Testis (tissue), 2 donors: ENCODE measurements at regions not wholly inside any gene's neighbourhood (a gene's known extent, or its start where the extent isn't known, plus 50 kb on each side); places are given as distances from the start of the nearest gene placed in this dataset.

Experiments
- POLR2A ChIP-seq: fragments of 450-650 bp; IDR thresholded peaks from one replicate; pipeline ENCODE4 v1.6.1; 2017; ENCODE audit warnings: antibody characterized with exemption, mild to moderate bottlenecking, moderate library complexity
- TF ChIP-seq, protein P1 (sequence below), 3 experiments: fragments of 450-650 bp in 2 of 3; fragments of 200-600 bp in 1 of 3; sonication (generic) in 1 of 3; IDR thresholded peaks; one replicate each; pipeline ENCODE4 v1.5.1; 2016 to 2019; ENCODE audit warnings: antibody characterized with exemption in 3 of 3, mild to moderate bottlenecking in 2 of 3, moderate library complexity in 1 of 3

DNA sequence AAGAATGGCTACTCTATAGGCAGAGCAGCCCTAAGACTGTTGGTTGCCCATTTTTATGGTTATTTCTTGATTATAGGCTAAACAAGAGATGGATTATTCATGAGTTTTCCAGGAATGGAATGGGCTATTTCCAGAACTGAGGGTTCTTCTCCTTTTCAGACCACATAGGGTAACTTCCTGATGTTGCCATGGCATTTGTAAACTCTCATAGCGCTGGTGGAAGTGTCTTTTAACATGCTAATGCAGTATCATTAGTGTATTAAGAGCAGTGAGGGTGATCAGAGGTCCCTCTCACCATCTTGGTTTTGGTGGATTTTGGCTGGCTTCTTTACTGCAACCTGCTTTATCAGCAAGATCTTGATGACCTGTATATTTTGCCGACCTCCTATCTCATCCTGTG is 904.6 kb upstream of the FBXO33 start:
- TF ChIP-seq, protein P1, sequence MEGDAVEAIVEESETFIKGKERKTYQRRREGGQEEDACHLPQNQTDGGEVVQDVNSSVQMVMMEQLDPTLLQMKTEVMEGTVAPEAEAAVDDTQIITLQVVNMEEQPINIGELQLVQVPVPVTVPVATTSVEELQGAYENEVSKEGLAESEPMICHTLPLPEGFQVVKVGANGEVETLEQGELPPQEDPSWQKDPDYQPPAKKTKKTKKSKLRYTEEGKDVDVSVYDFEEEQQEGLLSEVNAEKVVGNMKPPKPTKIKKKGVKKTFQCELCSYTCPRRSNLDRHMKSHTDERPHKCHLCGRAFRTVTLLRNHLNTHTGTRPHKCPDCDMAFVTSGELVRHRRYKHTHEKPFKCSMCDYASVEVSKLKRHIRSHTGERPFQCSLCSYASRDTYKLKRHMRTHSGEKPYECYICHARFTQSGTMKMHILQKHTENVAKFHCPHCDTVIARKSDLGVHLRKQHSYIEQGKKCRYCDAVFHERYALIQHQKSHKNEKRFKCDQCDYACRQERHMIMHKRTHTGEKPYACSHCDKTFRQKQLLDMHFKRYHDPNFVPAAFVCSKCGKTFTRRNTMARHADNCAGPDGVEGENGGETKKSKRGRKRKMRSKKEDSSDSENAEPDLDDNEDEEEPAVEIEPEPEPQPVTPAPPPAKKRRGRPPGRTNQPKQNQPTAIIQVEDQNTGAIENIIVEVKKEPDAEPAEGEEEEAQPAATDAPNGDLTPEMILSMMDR (IDR thresholded peaks at IDR 0.05), result no peak
- no peak for TF ChIP-seq POLR2A
